GM23248 (cell line): ENCODE measurements at regions not wholly inside any gene's neighbourhood (a gene's known extent, or its start where the extent isn't known, plus 50 kb on each side); places are given as distances from the start of the nearest gene placed in this dataset.

Source experiments
- DNase-seq: peaks from one replicate; pipeline ENCODE4 v3.0.0-alpha.2; 2015
- H2AFZ ChIP-seq: fragments of 200-600 bp; sonication (generic); 2 replicates; pipeline ENCODE4 v1.6.1; 2016; ENCODE audit warnings: antibody characterized with exemption
- H3F3A ChIP-seq: fragments of 200-600 bp; sonication (generic); 2 replicates; pipeline ENCODE4 v1.6.1; 2016; ENCODE audit warnings: mild to moderate bottlenecking, antibody characterized with exemption, mixed run types; ENCODE audit not compliant: insufficient read depth
- H3K27ac ChIP-seq: fragments of 200-600 bp; sonication (generic); 2 replicates; pipeline ENCODE4 v1.5.1; 2016; ENCODE audit warnings: mild to moderate bottlenecking
- H3K27me3 ChIP-seq: fragments of 200-600 bp; sonication (generic); replicated peaks from 2 replicates; pipeline ENCODE4 v1.6.1; 2016; ENCODE audit warnings: mild to moderate bottlenecking; ENCODE audit not compliant: insufficient read depth
- H3K36me3 ChIP-seq: fragments of 200-600 bp; sonication (generic); 2 replicates; pipeline ENCODE4 v1.6.1; 2016; ENCODE audit warnings: low read depth, mild to moderate bottlenecking
- H3K4me1 ChIP-seq: fragments of 200-600 bp; sonication (generic); 2 replicates; pipeline ENCODE4 v1.6.1; 2016; ENCODE audit warnings: mild to moderate bottlenecking; ENCODE audit not compliant: insufficient read depth
- H3K4me2 ChIP-seq: fragments of 200-600 bp; sonication (generic); one replicate; pipeline ENCODE4 v1.6.1; 2016; ENCODE audit warnings: mild to moderate bottlenecking; ENCODE audit not compliant: unreplicated experiment
- H3K4me3 ChIP-seq: fragments of 200-600 bp; sonication (generic); 2 replicates; pipeline ENCODE4 v1.5.1; 2016; ENCODE audit warnings: mild to moderate bottlenecking
- H3K79me2 ChIP-seq: fragments of 200-600 bp; sonication (generic); 2 replicates; pipeline ENCODE4 v1.6.1; 2016; ENCODE audit warnings: mild to moderate bottlenecking; ENCODE audit not compliant: insufficient read depth
- H3K9ac ChIP-seq: fragments of 200-600 bp; sonication (generic); 2 replicates; pipeline ENCODE4 v1.6.1; 2016; ENCODE audit warnings: mild to moderate bottlenecking
- H3K9me2 ChIP-seq: fragments of 200-600 bp; sonication (generic); 2 replicates; pipeline ENCODE4 v1.6.1; 2016; ENCODE audit warnings: mixed run types, mild to moderate bottlenecking, moderate library complexity; ENCODE audit not compliant: insufficient read depth
- H3K9me3 ChIP-seq: fragments of 200-600 bp; sonication (generic); one replicate; pipeline ENCODE4 v1.6.1; 2017; ENCODE audit warnings: low read depth
- H4K20me1 ChIP-seq: fragments of 200-600 bp; sonication (generic); 2 replicates; pipeline ENCODE4 v1.6.0; 2016; ENCODE audit not compliant: insufficient read depth
- EZH2 ChIP-seq: fragments of 200-600 bp; sonication (generic); IDR thresholded peaks from 2 replicates; pipeline ENCODE4 v1.6.1; 2018; ENCODE audit warnings: antibody characterized with exemption, mild to moderate bottlenecking; ENCODE audit not compliant: insufficient read depth, poor library complexity, severe bottlenecking
- EZH2phosphoT487 ChIP-seq: fragments of 200-600 bp; sonication (generic); IDR thresholded peaks from 2 replicates; pipeline ENCODE4 v1.6.1; 2018; ENCODE audit warnings: antibody characterized with exemption, moderate library complexity, mild to moderate bottlenecking, low read depth; ENCODE audit not compliant: insufficient read depth
- WGBS, 2 experiments: methylation state at CpG; one replicate each; pipeline ENCODE4 v1.1.6; 2015 to 2017; ENCODE audit warnings: low lambda C conversion rate in 2 of 2, low coverage in 1 of 2; ENCODE audit errors: missing lambda C conversion rate in 2 of 2; 5-methylcytosine and 5-hydroxymethylcytosine counted together
- in situ Hi-C: fragments of 300-500 bp; cut with MboI; formaldehyde crosslinking; loops from 2 replicates; pipeline ENCODE4 v1.15.0; 2020

DNA sequence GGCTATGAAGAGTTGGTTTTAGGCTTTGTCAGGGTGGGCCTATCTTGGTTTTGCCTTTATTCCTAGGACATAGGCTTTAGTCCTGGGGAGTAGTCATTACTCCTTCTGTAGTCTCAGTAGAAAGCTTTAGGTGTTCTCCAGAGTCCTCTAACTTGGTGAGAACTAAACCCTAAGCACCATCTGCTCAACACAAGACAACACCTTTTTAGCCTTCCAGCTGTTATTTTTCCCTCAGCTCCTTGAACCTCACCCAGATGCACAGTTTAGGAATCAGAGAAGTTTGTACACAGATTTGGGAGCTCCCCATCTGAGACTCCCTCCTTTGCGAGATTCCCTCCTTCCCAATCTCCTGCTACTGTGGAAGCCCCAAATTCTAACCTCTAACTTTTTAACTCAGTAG lies 141.3 kb downstream of the QRSL1 start:
- H2AFZ ChIP-seq: no peak overlapping the region
- peaks cover 16% of the 10 kb centered on the region for H3K27me3 ChIP-seq
- WGBS, 2 experiments: 35 to 36% methylated on average over 1 of the region's 1 CpG
- no peaks in the 10 kb centered on the region for H3K36me3 ChIP-seq
- H3K9me3 ChIP-seq: no peaks in the 10 kb centered on the region
- H3F3A ChIP-seq: no peaks in the 10 kb centered on the region
- no peak overlapping the region for H3K4me3 ChIP-seq
- DNase-seq: no peak
- H3K9ac ChIP-seq: no peak overlapping the region
- H3K9me2 ChIP-seq: no peaks in the 10 kb centered on the region
- H3K79me2 ChIP-seq: no peaks in the 10 kb centered on the region
- no peak overlapping the region for H3K27ac ChIP-seq
- no peaks in the 10 kb centered on the region for H4K20me1 ChIP-seq
- no peak overlapping the region for H3K4me2 ChIP-seq
- in situ Hi-C loops: no loop called here
- TF ChIP-seq EZH2 (no peak), EZH2phosphoT487 (no peak)
- H3K4me1 ChIP-seq: no peaks in the 10 kb centered on the region

DNA sequence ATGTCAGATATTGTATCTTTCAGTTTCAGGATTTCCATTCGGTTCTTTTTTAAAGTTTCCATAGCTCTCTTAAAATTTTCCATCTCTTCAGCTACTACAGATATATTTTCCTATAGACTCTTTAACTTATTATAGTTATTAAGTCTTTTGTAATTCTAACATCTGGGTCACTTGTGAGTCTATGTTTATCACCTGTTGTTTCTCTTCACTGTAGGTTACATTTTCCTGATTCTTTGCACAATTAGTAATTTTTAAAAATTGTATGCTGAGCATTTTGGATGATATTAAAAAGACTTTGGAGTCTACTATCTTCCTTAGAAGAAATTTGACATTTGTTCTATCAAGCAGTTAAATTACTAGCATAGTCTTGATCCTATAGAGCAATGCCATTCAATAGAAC lies 140.7 kb downstream of the QRSL1 start:
- Histone ChIP-seq H3K27me3 (peaks cover 16% of the 10 kb centered on the region; the same call in 1 of the 2 replicates), H3K27ac (no peak overlapping the region), H3K4me2 (no peak overlapping the region), H2AFZ (no peak overlapping the region), H3K9me3 (no peaks in the 10 kb centered on the region), H3K79me2 (no peaks in the 10 kb centered on the region), H4K20me1 (no peaks in the 10 kb centered on the region), H3K4me3 (no peak overlapping the region), H3F3A (no peaks in the 10 kb centered on the region), H3K9ac (no peak overlapping the region), H3K9me2 (no peaks in the 10 kb centered on the region), H3K36me3 (no peaks in the 10 kb centered on the region), H3K4me1 (no peaks in the 10 kb centered on the region)
- in situ Hi-C loops: no loop called here
- no peak for DNase-seq
- WGBS, 2 experiments: 18 to 37% methylated on average over 1 of the region's 1 CpG
- TF ChIP-seq EZH2phosphoT487 (no peak), EZH2 (no peak)

GRCh38 chr6:106767271-106767670 lies 137.9 kb downstream of the QRSL1 start:
- H3K27me3 ChIP-seq: no peaks in the 10 kb centered on the region
- WGBS, 2 experiments: 52 to 77% methylated on average over 1 of the region's 1 CpG
- in situ Hi-C loops: no loop called here

GRCh38 chr6:106766201-106766600 lies 136.8 kb downstream of the QRSL1 start:
- no peaks in the 10 kb centered on the region for H3K9me2 ChIP-seq
- H3K9me3 ChIP-seq: no peaks in the 10 kb centered on the region
- WGBS, 2 experiments: 19 to 31% methylated on average over 4 of the region's 4 CpGs
- TF ChIP-seq EZH2: no peak
- TF ChIP-seq EZH2phosphoT487: no peak
- H3K79me2 ChIP-seq: no peaks in the 10 kb centered on the region
- DNase-seq: no peak
- H3K36me3 ChIP-seq: no peaks in the 10 kb centered on the region
- no peaks in the 10 kb centered on the region for H3K27me3 ChIP-seq
- in situ Hi-C loops: no loop called here
- no peak overlapping the region for H3K4me2 ChIP-seq
- no peaks in the 10 kb centered on the region for H3F3A ChIP-seq
- H3K27ac ChIP-seq: no peak overlapping the region
- no peaks in the 10 kb centered on the region for H3K4me1 ChIP-seq
- no peaks in the 10 kb centered on the region for H4K20me1 ChIP-seq
- H2AFZ ChIP-seq: no peak overlapping the region
- no peak overlapping the region for H3K9ac ChIP-seq
- no peak overlapping the region for H3K4me3 ChIP-seq

More at GRCh38 chr6:106767271-106767670, 137.9 kb downstream of the QRSL1 start:
- no peak for DNase-seq
- Histone ChIP-seq H3K36me3 (no peaks in the 10 kb centered on the region), H3K9me2 (no peaks in the 10 kb centered on the region), H3K9me3 (no peaks in the 10 kb centered on the region), H3K79me2 (no peaks in the 10 kb centered on the region), H3K27ac (no peak overlapping the region), H3K4me2 (no peak overlapping the region), H3K4me1 (no peaks in the 10 kb centered on the region), H3K9ac (no peak overlapping the region), H3K4me3 (no peak overlapping the region), H4K20me1 (no peaks in the 10 kb centered on the region), H3F3A (no peaks in the 10 kb centered on the region), H2AFZ (no peak overlapping the region)
- TF ChIP-seq EZH2phosphoT487: no peak
- TF ChIP-seq EZH2: no peak

DNA sequence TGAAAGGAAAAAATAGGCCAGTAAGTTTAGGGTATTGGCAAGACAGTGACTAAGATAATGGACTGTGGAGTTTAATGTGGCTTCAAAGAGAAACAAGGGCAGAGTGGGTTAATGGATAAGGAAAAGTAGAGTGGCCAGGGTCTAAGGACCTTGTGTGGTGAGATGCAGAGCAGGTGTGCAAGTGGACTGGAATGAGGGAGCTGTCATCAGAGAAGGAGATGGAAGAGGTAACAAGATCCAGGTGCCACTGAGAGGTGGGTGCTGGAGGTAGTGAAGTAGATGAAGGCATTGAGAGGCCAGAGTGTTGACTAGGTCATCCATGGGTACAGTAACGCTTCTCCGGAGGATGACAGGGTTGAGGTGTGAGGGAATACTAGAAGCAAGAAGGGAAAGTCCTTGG lies 136.1 kb downstream of the QRSL1 start:
- Histone ChIP-seq H3K9me3 (no peaks in the 10 kb centered on the region), H3K4me3 (no peak overlapping the region), H3K9ac (no peak overlapping the region), H4K20me1 (no peaks in the 10 kb centered on the region), H3K27me3 (no peaks in the 10 kb centered on the region), H3K4me1 (no peaks in the 10 kb centered on the region), H3K9me2 (no peaks in the 10 kb centered on the region), H3F3A (no peaks in the 10 kb centered on the region), H3K36me3 (no peaks in the 10 kb centered on the region), H3K4me2 (no peak overlapping the region), H3K79me2 (no peaks in the 10 kb centered on the region), H2AFZ (no peak overlapping the region), H3K27ac (no peak overlapping the region)
- 49 to 54% methylated on average over 2 of the region's 2 CpGs for WGBS, 2 experiments
- TF ChIP-seq EZH2: no peak
- no peak for TF ChIP-seq EZH2phosphoT487
- in situ Hi-C loops: no loop called here
- DNase-seq: no peak
